CD4-positive, alpha-beta T cell (primary cell): ENCODE measurements at regions not wholly inside any gene's neighbourhood (a gene's known extent, or its start where the extent isn't known, plus 50 kb on each side); places are given as distances from the start of the nearest gene placed in this dataset.
A peak's percentile ranks its signal among the peaks of the same experiment; 100 is the strongest.

Experiments used
- ATAC-seq: fragments of 200-7000 bp; cut with Tn5 transposase; one replicate; pipeline ENCODE4 v1.10.0; 2022; ENCODE audit warnings: mild to moderate bottlenecking; ENCODE audit not compliant: poor library complexity
- CTCF ChIA-PET: fragments of 350-600 bp; sonication (Branson Sonifier 250); formaldehyde crosslinking; loops from one replicate; lab custom pipeline; 2021; ENCODE audit warnings: antibody characterized with exemption, inconsistent platforms; lab: Charles Lee
- POLR2A ChIA-PET: fragments of 350-600 bp; sonication (Branson Sonifier 250); formaldehyde crosslinking; loops from one replicate; lab custom pipeline; 2021; ENCODE audit warnings: antibody characterized with exemption, inconsistent platforms; lab: Charles Lee
- DNase-seq, 14 experiments: peaks; one replicate each; pipeline ENCODE4 v3.0.0-alpha.2; 2013 to 2020; ENCODE audit warnings: mixed read lengths in 2 of 14
- H3K27ac ChIP-seq, 2 donors: one replicate each; pipeline versions ENCODE4 v1.5.1 to v1.7.0; 2013; ENCODE audit warnings: low read length in 2 of 2, low read depth in 1 of 2, mild to moderate bottlenecking in 1 of 2
- H3K27me3 ChIP-seq, 2 experiments: 1 replicate in 1 of 2; 2 replicates in 1 of 2; pipeline versions ENCODE4 v1.6.1 to v1.7.0; 2013; ENCODE audit warnings: low read length in 2 of 2, control low read depth in 1 of 2, mild to moderate bottlenecking in 1 of 2, moderate library complexity in 1 of 2; ENCODE audit not compliant: insufficient read depth in 2 of 2, control insufficient read depth in 1 of 2
- H3K36me3 ChIP-seq: one replicate; pipeline ENCODE4 v1.6.1; 2013; ENCODE audit warnings: low read length, control low read depth; ENCODE audit not compliant: insufficient read depth
- H3K4me1 ChIP-seq: one replicate; pipeline ENCODE4 v1.6.1; 2013; ENCODE audit warnings: low read length, control low read depth; ENCODE audit not compliant: insufficient read depth
- H3K4me3 ChIP-seq: one replicate; pipeline ENCODE4 v1.5.1; 2013; ENCODE audit warnings: mild to moderate bottlenecking, low read length, moderate library complexity
- H3K9me3 ChIP-seq, 2 experiments: 1 replicate in 1 of 2; 2 replicates in 1 of 2; pipeline versions ENCODE4 v1.6.1 to v1.7.0; 2013; ENCODE audit warnings: low read length in 2 of 2, mild to moderate bottlenecking in 2 of 2, control low read depth in 1 of 2, moderate library complexity in 1 of 2; ENCODE audit not compliant: control insufficient read depth in 1 of 2, insufficient read depth in 1 of 2
- H3K27ac Mint-ChIP-seq: one replicate; pipeline ENCODE4 v1.8.0; 2020; ENCODE audit warnings: mixed read lengths
- H3K27me3 Mint-ChIP-seq: one replicate; pipeline ENCODE4 v1.8.0; 2021; ENCODE audit warnings: mixed read lengths
- H3K36me3 Mint-ChIP-seq: one replicate; pipeline ENCODE4 v1.8.0; 2021; ENCODE audit warnings: low read depth, mixed read lengths
- H3K4me1 Mint-ChIP-seq: one replicate; pipeline ENCODE4 v1.8.0; 2021; ENCODE audit warnings: low read depth, mixed read lengths
- H3K4me3 Mint-ChIP-seq: one replicate; pipeline ENCODE4 v1.8.0; 2020; ENCODE audit warnings: mild to moderate bottlenecking, mixed read lengths
- H3K9me3 Mint-ChIP-seq: one replicate; pipeline ENCODE4 v1.8.0; 2020; ENCODE audit warnings: mixed read lengths
- CTCF ChIP-seq: fragments of 200-600 bp; IDR thresholded peaks from one replicate; pipeline ENCODE4 v1.8.0; 2022; ENCODE audit warnings: antibody characterized with exemption, mild to moderate bottlenecking
- intact Hi-C, 2 experiments: fragments of 100-400 bp; cut with DNase I in 1 of 2; cut with micrococcal nuclease in 1 of 2; formaldehyde crosslinking; loops; one replicate each; pipeline versions ENCODE4 v1.15.1 to v1.9.0; 2023 to 2025; cut with DNase I, micrococcal nuclease

- Mint-ChIP-seq H3K36me3 (no peaks in the 10 kb centered on the region), H3K27ac (peak overlapping the region; percentile 82), H3K27me3 (no peaks in the 10 kb centered on the region), H3K4me3 (no peak overlapping the region), H3K9me3 (peaks cover 2% of the 10 kb centered on the region), H3K4me1 (peaks cover 63% of the 10 kb centered on the region)
- Histone ChIP-seq H3K4me3 (no peak overlapping the region), H3K27ac (peak overlapping the region in 1 of 2 donors; percentile 21), H3K9me3 (no peaks in the 10 kb centered on the region), H3K36me3 (no peaks in the 10 kb centered on the region), H3K4me1 (peaks cover 46% of the 10 kb centered on the region), H3K27me3 (no peaks in the 10 kb centered on the region)
- intact Hi-C loops, result loop anchor here (5.0 kb wide), 2 partner anchors 38 to 52 kb away; no protein-coding TSS in a partner anchor
- TF ChIP-seq CTCF, result no peak
- ChIA-PET POLR2A (interaction anchor here (1.4 kb wide), 1 partner anchor 39 kb away, joined by 7 read pairs; no protein-coding TSS in a partner anchor), CTCF (no interaction called here)
- ATAC-seq, result no peak
- no peak for DNase-seq
Measured at GRCh38 chr10:47205192-47205591, 94.8 kb upstream of the GDF10 start.

GRCh38 chr10:47206449-47207280, 93.3 kb upstream of the GDF10 start:
- Mint-ChIP-seq H3K27ac (peak overlapping the region; percentile 82), H3K4me3 (peak overlapping the region; percentile 65), H3K9me3 (no peaks in the 10 kb centered on the region), H3K27me3 (no peaks in the 10 kb centered on the region), H3K36me3 (peaks cover 4% of the 10 kb centered on the region), H3K4me1 (peaks cover 70% of the 10 kb centered on the region)
- Histone ChIP-seq H3K27me3 (no peaks in the 10 kb centered on the region), H3K4me1 (peaks cover 46% of the 10 kb centered on the region), H3K9me3 (no peaks in the 10 kb centered on the region), H3K36me3 (no peaks in the 10 kb centered on the region), H3K4me3 (peak overlapping the region; percentile 28), H3K27ac (peak overlapping the region; percentile 60 to 74)
- ChIA-PET CTCF (interaction anchor here (0.7 kb wide), 1 partner anchor 34 kb away, joined by 3 read pairs; no protein-coding TSS in a partner anchor), POLR2A (interaction anchor here (1.0 to 1.4 kb wide), 5 partner anchors 15 to 159 kb away, joined by 3 to 7 read pairs (median 4); no protein-coding TSS in a partner anchor)
- no peak for TF ChIP-seq CTCF
- DNase-seq (peak in 4 of 14 experiments; percentile 53 to 73 (median 64)), ATAC-seq (peak; percentile 77)
- intact Hi-C loops, result loop anchor here (5.0 kb wide), 2 partner anchors 39 to 51 kb away; no protein-coding TSS in a partner anchor

- peak overlapping the region; percentile 65 for H3K4me3 Mint-ChIP-seq
- Histone ChIP-seq H3K27me3 (no peaks in the 10 kb centered on the region), H3K4me1 (peaks cover 46% of the 10 kb centered on the region), H3K4me3 (peak overlapping the region; percentile 28), H3K9me3 (peaks cover 0 to 3% of the 10 kb centered on the region in 2 experiments), H3K36me3 (no peaks in the 10 kb centered on the region), H3K27ac (peak overlapping the region; percentile 60 to 74)
- ATAC-seq (peak; percentile 57), DNase-seq (peak in 5 of 14 experiments; percentile 9 to 52 (median 42))
- TF ChIP-seq CTCF, result no peak
- H3K9me3 Mint-ChIP-seq, result peaks cover under 1% of the 10 kb centered on the region
- no peaks in the 10 kb centered on the region for H3K27me3 Mint-ChIP-seq
- ChIA-PET POLR2A (interaction anchor here (1.1 to 2.6 kb wide), 5 partner anchors 16 to 159 kb away, joined by 3 to 17 read pairs (median 7); no protein-coding TSS in a partner anchor), CTCF (no interaction called here)
- peak overlapping the region; percentile 82 for H3K27ac Mint-ChIP-seq
- H3K36me3 Mint-ChIP-seq, result peaks cover 8% of the 10 kb centered on the region
- peaks cover 70% of the 10 kb centered on the region for H3K4me1 Mint-ChIP-seq
- intact Hi-C loops, result loop anchor here (5.0 kb wide), 2 partner anchors 40 to 50 kb away; no protein-coding TSS in a partner anchor
Measured at GRCh38 chr10:47207281-47207615, 92.7 kb upstream of the GDF10 start.
